Activated CD4-positive, alpha-beta T cell treated with anti-CD3 and anti-CD28 coated beads, Interleukin-2, amount 50 U/mL, for 16 hours (primary cell): ENCODE measurements at regions not wholly inside any gene's neighbourhood (a gene's known extent, or its start where the extent isn't known, plus 50 kb on each side); places are given as distances from the start of the nearest gene placed in this dataset.
"Not testable (repeated sequence)": the region's sequence is repeated elsewhere in the genome, so short reads cannot be mapped to it uniquely, and the experiment has no call there.

Experiments
- DNase-seq: peaks from one replicate; pipeline ENCODE4 v3.0.0-alpha.2; 2020

DNA sequence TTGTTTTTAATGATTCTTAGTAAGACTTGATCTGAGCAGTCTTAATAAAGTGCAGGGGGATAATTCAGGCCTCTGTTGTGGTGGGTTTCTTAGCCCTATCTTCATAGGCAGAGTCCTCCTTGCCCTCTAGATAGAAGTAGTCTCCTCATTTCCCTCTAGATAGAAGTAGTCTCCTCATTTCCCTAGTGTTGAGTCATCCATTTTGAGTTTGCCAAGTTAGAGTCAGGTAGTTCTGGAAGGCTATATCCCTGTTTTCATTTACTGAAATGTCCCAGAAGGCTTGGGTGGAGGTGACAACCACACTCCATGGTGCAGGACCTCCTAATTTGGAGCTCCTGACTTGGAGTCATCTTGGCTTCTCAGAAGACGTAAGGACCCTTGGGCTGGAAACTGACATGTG lies 384.6 kb downstream of the MLLT3 start:
- no peak for DNase-seq

DNA sequence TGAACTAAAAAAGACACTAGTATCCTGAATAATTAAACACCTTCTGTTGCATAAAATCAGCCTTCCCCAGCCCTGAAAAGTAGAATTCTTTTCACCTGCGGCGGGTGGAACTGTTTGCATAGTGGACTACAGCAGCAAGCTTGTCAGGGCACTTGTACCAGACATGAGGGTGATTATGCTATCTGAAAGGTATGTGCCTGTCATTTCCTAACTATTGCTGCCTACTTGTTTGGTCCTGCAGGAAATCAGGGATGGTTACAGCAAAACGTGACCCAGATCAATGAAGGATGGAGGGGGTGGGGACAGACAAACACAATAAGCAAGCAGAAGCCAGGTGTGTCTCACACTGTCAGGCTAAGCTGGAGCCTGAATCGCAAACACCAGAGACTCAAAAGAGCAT lies 385.6 kb downstream of the MLLT3 start:
- DNase-seq, result no peak

DNA sequence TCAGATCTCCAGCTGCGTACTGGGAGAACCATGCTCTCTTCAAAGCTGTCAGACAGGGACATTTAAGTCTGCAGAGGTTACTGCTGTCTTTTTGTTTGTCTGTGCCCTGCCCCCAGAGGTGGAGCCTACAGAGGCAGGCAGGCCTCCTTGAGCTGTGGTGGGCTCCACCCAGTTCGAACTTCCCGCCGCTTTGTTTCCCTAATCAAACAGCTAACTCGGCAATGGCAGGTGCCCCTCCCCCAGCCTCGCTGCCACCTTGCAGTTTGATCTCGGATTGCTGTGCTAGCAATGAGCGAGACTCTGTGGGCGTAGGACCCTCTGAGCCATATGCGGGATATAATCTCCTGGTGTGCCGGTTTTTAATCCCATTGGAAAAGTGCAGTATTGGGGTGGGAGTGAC lies 387.1 kb downstream of the MLLT3 start:
- not testable (repeated sequence) for DNase-seq

DNA sequence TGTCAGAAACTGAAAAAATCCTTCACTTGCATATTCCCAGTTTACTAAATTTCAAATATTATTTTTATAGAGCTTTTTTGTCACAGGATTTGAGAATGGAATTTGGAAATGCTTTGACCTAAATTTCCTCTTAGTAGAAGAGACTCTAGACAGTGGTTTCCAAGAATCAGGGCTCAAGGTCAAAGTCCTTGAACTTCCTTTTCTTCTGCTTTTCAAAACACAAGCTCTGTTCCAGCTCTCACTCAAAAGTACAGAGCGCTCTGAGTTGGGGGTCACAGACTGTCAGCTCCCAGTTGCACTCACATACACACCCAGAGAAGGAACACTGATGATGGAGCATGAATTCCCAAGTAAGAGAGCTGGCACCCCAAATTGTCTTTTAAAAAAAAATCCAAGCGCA lies 394.2 kb downstream of the MLLT3 start:
- DNase-seq, result no peak

DNA sequence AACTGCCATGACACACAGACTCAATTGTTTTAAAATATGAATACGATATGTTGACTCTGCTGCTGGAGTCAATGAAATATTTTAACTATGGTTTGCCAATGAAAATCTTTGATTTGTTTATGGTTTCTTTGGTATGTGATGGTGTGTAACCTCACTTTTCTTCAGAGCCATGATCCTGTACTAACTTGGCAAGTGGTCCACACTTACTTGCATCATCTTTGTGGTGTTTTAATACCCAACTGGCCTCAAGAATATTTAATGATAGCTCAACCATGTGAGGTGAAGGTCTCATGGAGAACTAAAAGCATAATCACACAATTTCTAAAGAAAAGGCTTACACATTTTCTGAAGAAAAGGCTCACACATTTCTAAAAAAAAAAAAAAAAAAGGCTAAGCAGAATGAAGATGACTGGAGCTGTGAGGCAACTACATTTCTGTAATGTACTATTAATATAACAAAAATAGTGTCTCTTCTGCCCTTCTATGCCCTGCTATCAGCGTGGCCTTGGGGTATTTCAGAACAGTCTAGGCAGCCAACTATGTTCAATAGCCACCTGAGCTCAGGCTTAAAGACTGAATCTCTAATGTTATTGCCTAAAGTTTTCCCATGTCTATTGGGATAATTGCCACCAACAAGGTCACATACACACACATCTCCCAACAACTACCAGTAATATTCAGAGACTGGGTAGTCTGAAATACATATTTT lies 395.0 kb downstream of the MLLT3 start:
- DNase-seq, result no peak

DNA sequence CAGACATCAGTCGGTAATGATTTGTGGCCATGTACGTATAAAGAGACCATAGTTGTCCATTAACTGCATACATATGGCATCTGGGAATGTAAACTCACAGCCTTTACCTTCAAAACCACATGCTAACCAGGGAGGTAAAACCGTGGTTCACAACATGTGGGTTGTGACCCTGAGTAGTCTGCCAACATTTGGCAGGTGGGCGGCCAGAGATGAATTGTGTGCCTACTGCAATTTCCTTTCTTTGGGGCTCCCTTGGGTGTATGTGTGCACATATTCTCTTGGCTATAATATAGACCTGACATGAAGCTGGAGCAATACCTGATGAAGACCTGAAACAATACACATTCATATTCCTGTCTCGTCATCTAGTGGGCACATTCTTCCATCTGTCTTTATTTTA lies 396.0 kb downstream of the MLLT3 start:
- DNase-seq, result no peak

DNA sequence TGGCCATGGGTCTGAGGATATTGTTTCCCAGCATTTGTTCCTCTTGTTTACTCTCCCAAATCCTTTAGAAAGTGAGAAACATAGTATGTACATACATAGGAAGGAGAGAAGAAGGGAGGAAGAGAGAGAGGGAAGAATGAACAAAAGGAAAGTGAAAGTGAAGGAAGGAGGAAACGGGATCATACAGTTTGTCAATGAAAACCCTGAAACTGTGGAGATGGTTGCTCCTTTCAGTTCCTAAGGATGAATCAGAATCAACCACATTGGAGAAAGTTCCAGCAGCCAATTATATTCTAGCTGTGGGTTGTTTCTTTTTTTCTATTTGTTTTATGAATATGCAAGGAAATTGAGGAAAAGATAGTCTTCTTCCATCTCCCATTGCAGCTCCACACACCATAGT lies 396.5 kb downstream of the MLLT3 start:
- DNase-seq, result no peak

DNA sequence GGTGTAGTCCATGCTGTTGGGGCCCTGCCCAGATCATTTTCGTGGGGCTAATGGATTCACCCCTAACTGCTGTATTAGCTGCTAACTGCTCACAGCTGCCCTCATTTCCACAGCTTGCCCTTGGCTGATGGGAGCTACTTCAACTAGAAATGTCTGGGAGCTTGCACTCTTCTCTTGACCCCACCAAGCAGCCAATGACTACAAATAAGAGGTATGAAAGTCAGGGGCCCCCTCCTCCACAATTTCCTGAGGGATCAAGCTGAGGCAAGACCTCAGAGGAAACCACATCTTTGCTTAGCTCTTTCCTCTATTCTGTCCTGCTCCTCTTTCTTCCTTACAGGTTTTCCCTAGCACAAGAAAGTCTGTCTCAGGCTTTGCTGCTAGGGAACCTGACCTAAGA lies 397.5 kb downstream of the MLLT3 start:
- no peak for DNase-seq

DNA sequence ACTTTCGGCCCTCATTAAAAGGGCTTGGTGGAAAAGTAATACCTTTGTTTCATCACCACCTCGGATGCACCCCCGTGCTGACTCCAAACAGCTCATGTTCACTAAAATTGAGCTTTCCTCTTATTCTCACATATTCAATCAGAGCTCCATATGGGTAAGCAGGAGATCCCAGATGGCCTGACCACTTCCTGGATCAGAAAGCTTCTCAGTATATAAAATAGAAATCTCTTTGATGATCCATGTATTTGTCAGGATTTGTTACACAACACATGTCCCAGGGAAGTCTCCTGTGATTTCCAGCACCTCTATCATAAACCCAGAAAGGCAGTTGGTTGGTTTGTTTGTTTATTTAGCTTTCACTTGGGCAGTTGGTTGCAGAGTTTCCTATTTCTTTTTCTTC lies 402.0 kb downstream of the MLLT3 start:
- no peak for DNase-seq

DNA sequence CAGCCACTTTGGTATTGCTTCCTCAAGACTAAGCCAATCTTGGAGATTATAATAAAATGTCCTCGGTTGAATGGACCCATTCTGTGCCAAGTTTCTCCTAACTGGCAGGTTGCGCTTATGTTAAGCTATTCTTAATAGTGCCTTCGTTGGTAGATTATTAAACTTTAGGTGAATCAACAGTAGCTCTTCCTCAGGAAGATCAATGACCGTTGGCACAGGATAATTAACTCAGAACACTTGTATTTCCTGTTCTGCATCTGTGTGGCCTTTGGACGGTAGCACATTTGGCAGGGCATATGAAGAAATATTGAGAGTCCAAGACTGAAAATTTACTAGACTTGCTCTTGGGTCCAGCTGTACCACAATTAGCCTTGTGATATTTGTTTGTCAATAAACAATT lies 402.9 kb downstream of the MLLT3 start:
- DNase-seq, result no peak

DNA sequence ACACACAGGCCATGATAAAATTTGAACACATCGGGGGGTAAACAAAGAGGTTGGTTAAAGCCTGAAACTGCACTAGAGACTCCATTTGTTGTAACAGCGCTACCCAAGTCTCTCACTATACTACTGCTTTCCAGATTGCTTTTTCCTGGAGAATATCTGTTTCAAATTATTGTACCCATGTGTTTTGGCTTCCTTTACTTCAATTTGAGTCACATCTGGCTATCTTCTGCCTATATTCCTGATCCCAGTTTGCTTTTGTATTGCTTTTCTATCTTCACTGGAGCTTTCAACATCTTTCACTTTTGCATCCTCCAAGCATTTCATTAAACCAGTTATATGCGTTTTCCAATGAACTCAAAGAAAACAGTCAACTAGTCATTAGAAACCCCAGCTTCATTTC lies 404.7 kb downstream of the MLLT3 start:
- no peak for DNase-seq

DNA sequence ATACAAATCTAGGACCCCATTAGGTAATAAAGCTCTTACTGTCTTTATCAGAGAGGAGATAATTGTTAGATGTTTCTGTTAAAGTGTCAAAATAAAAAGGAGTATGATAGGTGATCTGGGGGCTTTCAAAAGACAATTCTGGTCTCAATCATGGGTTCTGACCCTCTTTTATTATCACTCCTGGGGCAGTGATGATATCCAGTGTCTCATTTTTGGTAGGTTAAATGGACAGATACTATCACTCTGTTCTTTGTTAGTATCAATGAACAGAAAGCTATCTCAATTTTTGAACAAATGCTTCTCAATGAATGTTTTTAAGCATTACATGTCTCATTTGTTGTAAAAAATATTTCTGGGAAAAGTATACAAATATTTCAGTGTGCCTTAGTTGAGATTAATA lies 405.9 kb downstream of the MLLT3 start:
- DNase-seq, result no peak

DNA sequence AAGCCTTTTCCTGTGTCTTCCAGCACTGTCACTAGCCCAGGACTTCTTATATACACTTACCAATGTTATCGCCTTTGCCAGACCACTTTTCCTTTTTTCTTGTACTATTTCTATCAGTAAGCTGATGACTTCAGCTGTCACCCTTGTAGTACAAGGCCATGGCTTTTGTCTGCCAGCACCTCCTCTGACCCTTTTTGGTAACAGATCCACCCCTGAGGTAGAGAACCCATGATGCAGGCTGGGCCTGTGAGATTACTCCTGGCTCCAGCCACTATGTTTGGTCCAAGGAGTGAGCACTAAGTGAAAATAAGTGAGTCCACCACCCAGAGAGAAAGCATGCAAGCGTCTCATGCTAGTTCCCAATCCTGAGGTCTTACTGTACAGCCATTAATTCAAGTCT lies 406.7 kb downstream of the MLLT3 start:
- DNase-seq, result no peak

DNA sequence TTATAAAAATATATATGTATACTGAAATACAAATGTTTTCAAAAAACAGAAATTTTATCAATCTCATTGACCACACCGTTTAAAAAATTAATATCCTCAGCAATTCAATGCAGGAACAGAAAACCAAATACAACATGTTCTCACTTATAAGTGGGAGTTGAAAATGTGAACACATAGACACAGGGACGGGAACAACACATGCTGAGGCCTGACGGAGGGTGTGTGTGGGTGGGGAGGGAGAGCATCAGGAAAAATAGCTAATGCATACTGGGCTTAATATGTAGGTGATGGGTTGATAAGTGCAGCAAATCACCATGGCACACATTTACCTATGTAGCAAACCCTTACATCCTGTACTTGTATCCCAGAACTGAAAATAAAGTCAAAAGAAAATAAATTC lies 409.5 kb downstream of the MLLT3 start:
- DNase-seq, result no peak

DNA sequence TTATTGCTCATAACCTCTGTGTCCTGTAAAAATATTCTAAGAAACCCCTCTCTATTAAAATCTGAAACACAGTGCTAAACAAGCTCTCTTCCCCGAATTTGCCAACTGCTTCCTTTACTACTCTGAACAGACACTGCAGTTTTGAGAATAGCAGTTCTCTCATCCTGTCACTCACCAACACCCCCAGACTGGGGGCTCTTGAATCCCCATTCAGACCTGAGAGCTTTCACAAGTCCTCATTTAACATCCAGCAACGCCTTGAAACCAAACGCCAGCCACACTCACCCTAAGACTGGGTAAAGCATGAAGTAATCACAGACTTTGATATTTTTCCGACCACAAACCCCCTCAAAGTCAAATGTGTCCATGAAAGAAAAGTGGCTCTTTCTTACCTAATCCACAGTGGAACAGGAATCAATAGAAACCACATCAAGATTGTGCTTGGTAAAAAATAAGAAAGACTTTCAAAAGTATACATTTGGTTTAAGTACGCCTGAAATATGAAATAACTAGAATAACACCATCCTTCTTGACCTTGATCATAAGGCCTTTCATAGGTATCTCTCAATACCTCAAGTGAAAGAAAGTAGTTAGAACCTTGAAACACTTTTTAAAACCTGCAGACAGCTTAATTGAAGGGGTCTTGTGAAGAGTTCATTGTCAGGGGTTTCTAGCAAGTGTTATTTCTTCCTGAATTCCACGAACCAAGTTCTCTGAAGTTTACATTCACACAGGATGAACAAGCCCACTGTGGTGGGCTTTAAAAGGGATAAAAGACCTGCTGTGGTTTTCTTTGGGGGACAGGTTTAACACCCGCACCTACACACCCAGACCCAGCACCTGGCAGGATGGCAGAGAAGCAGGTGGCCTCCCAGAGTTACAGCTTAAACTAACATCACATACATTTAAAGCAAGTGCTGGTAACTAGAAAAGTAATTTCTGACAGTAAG lies 412.6 kb downstream of the MLLT3 start:
- peak; percentile 90 for DNase-seq

DNA sequence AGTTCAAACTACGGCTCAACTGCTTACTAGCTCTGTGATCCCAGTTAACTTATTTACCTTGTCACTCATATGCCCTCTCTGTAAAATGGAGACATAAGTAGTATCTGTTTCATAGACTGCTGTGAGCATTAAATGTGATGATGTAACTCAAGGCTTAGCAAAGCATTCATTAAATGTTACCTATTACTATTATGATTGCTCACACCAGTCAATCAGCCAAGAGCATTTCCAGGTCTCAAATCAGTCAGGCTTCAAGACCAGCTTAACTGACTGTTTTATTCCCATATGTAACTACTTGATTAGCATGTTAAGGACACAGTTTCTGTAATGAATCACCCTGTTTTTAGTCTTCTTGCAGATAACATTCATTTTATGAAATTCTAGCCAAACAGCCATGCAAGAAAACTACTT lies 413.3 kb downstream of the MLLT3 start:
- DNase-seq, result peak; percentile 85

DNA sequence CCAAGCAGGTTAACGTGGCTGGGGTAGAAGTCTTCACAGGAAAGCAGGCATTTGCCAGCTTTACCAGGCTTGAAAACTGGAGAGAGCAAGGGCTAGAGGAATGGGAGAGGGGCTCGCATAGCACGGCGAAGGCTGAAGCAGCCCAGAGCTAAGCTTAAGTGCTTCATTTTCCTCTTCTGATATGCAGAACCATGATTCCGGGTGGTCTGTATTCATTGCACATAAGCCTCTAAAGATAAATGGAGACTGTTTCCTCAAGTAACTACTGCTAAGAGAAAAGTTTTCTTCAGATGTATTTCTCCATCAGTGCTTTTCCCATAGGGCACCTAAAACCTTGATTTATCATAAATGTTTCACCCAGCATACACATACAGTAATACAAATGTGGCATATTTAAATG lies 414.1 kb downstream of the MLLT3 start:
- DNase-seq, result no peak

DNA sequence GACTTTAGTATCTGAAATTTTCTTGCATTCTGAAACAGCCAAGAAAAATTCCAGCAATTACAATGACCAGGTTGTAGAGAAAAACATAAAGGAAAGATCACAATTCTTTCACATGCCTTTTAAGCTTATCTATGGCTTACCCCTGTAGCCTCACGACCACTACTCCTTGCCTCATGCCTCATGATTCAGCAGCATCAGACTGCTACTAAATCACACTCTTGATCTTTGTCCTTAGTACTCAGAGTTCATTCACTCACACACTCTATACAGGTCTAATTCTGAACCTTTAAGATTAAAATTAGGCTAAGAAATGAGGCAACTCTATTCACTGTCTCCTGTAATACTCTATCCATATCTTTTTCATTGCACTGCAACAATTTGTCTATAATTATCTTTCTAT lies 415.1 kb downstream of the MLLT3 start:
- DNase-seq, result no peak

DNA sequence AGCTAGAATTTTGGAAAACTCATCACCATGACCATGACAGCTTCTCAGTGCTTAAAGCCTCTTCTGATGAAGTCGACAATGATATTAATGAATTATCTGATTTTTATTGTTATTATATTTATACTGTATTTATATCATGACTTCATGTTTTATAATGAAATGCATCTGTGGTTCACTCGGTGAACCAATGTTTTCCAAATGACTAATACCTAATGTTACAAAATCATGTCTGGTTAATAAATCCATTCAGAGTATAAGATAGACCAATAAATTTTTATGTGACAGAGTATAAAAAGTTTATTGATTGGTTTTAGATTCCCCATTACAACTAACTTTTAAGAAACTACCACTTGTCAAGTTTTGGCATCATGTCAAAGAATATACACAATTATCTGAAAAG lies 416.5 kb downstream of the MLLT3 start:
- no peak for DNase-seq

DNA sequence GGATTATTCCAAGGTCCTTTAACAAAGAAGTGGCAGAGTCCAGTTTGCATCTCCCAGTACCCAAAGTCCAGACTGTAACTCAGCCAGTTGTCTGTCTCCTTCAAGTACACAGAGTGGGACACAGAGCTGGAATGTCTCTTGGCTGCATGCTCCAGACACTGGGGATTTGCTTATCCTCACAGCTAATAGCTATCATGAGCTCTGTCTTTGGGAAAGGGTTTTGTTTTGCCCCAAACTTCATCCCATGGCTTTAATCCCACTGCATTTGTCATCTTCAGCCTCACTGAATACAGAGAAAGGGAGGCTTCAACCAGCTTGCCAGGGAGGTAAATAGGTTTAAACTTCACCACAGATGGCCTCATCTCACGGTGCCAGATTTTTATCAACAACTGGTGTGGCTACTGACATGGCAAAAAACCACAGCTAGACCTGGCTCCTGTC lies 412.2 kb upstream of the SLC24A2 start:
- DNase-seq, result no peak

DNA sequence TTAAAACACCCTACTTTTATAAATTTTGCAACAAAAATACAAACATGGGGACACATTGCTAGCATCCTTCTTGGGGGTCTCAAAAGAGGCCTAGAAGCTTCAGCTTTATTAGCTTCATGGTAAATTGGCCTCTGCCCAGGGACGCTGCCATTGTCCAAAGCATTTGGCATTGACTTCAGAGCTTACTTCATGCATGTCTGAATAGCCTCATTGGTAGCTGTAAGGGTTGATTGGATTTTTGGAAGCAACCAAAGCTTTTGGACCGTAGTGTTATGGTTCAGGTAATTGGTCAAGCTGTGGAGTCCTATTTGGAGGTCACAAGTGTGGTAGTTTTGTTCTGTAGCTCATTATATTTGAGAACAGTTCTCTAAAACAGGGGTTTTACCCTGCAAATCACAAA lies 411.7 kb upstream of the SLC24A2 start:
- DNase-seq, result no peak

DNA sequence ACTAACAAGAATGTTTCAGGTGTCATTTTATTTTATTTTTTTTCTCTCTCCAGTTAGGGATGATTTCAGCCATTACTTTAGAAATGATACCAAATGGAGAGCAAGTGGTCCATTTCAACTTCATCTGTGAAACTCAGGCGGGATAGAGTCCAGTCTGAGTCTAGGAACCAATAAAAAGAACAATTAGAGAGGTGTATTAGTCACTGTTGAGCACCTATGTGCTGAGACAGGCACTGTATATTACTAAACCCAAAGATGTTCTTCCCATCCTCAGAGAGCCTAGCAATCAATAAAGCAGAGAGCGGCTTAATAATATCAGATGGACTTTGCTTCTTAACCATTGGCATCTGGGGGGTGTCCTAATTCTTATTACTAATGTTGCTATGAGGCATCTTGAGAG lies 410.3 kb upstream of the SLC24A2 start:
- DNase-seq, result no peak

DNA sequence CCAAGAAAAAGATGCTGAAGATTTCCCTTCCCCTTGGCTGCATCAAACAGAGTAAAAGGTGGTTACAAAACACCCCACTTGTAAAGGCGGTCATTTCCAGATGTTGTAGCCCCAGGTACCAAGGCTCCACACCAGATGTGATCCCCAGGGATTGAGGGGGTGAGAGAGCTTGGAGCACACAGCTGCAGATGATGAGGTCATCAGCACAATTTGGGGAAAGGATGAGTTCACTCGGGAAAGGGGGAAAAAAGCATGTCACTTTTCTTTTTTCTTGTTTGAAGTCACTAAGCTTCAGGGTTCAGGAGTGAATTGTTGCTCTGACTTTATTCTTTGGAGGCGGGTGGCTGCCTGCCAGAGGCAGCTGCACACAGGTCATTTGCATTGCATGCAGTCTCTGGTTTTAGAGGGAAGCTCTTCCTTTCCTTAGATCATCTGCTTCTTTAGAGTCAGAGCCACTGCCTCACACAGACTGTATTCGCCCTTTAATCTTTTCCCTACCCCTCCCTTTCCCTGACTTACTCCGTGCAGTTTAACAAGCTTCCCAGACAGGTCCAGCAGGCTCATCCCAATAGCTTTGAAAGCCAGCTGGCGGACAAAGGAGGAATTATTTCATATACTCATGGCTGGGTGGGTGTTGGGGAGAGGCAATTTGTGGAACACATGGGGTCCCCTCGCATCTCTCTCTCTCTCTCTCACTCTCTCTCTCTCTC lies 409.3 kb upstream of the SLC24A2 start:
- DNase-seq, result no peak
